Urothelium cell line (cell line): ENCODE measurements at regions not wholly inside any gene's neighbourhood (a gene's known extent, or its start where the extent isn't known, plus 50 kb on each side); places are given as distances from the start of the nearest gene placed in this dataset.

Experiments
- DNase-seq: peaks from one replicate; pipeline ENCODE4 v3.0.0; 2011; ENCODE audit warnings: low spot score, mixed read lengths
- FAIRE-seq: peaks from 2 replicates; lab custom pipeline; 2011; peaks lifted over from hg19 to GRCh38; lab: Jason Lieb, UNC

DNA sequence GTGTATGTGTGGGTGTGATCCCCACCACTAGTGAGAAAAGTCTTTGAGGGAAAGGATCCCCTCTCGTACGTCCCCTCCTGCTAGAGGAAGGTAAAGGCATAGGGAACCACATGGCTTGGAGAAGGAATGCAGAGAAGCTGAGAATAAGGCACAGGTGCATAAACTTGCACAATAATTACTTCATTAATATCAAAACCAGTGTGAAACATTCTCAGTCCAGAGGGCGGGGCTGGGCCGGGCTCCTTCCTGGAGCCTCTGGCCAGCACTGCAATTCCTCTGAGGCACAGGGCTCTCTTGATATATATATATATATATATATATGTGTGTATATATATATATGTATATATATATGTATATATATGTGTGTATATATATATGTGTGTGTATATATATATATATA lies 162.6 kb downstream of the TSEN15 start:
- FAIRE-seq, result no peak
- no peak for DNase-seq

DNA sequence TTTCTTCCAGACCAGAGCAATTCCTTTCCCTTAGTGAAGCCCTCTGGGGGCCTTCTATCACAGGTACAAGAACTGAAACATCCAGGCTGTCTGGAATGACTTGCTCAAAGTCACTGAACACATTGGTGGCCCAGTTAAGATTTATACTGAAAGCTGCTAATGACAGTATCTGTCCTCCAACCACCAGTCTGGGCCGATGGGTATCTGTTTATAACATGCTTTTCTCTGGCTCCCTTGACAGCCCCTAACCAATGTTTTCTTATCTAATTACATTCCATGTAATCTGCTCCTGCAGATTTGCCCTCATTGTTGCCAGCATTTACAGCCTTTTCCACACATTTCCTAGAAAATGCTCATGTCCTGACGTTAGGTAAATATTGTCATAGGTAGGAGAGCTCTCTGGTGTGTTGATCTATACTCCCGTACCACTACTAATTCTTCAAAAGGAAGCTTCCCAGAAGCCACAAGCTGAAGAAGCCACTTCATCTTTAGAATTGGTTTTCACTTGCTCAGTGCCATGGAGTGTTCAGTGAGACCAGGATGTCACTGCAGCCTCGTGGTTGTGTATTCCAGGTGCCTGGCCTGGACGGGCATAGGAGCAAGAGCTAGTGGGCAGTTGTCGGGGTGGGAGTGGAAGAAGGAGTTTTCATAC lies 163.9 kb downstream of the TSEN15 start:
- FAIRE-seq, result no peak
- no peak for DNase-seq

DNA sequence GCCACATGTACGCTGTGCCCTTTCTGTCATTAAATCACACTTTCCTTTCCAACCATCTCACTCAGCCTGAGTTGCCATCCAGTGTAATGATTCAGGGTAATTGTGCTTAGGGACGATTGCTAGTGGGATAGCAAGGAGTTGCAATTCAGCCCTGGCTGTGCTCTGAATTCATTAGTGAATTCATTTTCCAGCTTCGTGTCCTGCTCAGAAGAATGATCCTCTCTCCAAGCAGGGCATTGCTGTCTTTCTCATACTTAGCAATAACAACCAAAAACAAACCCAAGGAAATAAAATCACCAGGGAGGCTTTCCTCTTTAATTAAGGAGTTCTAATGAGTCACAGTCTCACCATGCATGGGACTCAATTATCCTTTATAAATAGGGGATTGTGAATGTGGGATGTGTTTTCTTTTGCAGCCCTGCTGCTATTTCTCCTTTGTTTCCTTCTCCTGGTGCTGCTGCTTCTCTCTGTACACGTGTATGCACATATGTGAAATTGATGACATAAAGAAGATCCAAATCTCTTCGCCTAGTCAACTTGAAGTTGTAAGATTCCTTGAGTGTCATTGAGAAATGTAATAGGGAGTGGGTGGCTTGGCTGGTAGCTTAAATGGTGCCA lies 167.0 kb downstream of the TSEN15 start:
- FAIRE-seq, result no peak
- DNase-seq, result no peak

DNA sequence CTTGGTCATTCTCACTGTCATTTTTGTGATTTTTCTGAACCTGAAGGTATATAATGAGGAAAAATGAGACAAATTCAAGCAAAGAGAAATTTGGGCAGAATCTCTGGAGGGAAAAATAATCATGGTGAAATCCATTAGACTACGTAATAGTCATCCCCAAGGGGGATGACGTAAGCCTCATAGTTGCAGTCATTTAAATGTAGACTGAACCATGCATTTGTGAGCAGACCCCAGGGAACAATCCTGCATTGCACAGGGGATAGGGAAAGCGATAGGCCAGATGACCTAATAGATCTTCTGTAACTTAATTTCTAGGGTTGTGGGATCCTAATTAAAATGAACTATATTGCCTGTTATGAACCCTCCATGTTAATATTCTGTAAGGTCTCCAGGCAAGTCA lies 167.4 kb upstream of the C1orf21 start:
- FAIRE-seq, result no peak
- no peak for DNase-seq

DNA sequence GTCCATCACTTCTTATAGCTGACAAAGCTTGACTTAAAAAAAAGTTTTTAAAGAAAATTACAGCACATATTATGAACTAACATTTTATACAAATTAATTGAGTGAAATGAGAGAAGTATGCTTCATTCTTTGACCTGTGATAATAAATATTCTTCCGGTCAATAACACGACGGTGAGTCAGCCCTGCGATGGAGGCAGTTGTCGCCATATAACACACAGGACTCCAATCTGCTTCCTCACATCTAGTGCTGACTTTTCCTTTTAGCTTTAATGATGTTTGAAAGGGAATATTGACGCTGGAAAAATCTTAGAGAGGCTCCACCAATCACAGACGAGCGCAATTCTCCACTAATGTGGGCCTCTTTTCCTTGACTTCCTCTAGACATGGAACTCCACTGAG lies 166.9 kb upstream of the C1orf21 start:
- DNase-seq (no peak), FAIRE-seq (no peak)

DNA sequence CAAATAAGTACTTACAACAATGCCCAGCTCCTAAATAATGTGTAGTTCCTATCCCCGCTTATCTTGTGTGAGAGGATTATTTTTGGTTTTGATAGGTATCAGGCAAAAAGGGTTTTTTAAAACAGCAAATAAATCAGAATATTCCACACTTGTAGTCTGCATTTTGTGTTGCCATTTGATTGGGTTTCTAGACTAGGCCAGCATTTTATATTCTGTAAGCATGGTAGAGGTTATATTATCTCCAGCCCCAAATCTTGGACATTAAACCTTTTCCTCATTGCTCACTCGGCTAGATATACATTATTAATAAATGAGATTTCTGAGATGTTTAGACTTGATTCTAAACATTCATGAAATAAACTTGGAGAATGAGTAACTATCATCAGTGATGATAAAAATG lies 165.7 kb upstream of the C1orf21 start:
- DNase-seq (no peak), FAIRE-seq (no peak)

DNA sequence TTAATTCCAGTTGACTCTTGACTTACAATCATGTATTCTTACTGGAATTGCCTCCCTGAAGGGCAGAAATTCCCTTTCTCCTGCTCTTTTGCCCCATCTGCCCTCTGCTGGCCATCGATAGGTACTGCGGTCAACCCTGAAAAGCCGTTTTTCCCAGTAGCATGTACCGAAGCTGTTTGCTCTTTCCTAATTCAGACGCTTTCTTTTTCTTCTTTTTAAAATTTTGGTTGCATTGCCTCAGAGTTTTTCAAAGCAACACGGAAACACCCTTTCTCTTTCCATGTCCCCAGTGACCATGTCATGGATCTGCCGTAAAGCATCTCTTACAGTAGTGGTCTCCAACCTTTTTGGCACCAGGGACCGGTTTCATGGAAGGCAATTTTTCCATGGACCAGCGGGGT lies 164.2 kb upstream of the C1orf21 start:
- DNase-seq (peak; percentile 56), FAIRE-seq (no peak)

DNA sequence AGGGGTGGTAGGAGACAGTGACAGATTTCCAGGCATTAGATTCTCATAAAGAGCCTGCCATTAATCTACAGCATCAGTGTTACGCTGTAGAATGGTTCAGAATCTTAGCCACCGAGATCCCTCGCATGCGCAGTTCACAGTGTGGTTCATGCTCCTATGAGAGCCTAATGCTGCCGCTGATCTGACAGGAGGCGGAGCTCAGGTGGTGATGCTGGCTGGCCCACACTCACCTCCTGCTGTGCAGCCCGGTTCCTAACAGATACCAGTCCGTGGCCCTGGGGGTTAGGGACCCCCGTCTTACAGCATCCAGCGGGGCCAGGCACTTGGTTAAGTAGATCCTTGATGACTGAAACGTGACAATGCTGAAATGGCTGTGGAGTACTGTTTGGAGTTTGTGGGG lies 163.6 kb upstream of the C1orf21 start:
- FAIRE-seq (no peak), DNase-seq (no peak)

DNA sequence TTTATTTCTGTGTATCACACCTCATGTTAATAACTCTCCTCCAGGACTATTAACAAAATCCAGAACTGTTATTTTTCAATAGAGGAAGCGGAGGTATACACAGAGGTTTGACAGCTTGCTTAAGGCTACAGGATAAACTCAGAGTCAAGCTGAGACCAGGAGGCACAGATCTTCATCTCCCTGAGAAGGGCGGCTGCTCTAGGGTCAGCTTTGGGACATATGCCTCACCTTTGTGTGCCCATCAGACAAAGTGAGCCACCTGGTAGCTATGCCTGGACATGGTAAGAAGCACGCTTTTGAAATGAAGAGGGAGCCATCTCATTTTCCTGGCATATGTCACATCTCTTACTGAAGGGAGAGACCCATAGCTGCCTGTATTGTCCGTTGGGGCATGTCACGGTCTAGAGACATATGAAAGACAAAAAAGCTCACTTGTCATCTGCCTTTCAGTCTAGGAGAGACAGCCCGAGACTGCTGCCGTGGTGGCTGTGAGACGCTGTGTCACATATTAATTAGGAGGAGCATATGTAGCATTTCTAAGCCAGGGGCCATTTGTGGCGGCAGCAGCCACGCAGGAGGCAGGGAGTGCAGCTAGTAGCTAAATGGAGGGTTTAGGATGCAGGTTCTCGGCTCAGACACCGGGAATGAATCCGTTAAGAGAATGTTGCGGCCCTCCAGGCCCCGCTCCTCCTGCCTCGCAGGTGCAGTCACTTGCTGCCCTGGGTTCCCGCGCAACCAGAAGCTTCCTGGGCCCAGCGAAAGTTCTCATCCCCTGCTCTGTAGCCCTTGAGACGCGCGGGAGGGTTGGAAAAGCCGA lies 161.3 kb upstream of the C1orf21 start:
- DNase-seq, result no peak
- FAIRE-seq, result no peak

DNA sequence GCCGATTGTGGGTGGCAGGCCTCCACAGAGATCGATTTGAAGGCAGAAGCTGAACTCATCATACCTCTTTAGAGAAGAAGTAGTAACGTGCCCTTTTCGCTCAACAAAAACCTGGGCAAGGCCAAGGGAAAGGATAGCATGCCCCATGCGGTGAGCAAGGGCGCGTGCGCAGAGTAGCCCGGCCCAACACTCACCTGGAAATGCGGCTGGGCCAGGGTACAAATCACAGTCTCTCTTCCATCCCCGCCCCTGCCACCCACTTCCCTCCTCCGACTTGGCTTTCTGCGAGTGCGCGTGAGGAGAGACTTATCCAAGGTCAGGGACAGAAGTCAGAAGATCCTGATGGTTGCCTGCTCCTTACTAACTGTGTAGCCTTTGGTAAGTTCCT lies 160.7 kb upstream of the C1orf21 start:
- DNase-seq, result no peak
- FAIRE-seq, result no peak

DNA sequence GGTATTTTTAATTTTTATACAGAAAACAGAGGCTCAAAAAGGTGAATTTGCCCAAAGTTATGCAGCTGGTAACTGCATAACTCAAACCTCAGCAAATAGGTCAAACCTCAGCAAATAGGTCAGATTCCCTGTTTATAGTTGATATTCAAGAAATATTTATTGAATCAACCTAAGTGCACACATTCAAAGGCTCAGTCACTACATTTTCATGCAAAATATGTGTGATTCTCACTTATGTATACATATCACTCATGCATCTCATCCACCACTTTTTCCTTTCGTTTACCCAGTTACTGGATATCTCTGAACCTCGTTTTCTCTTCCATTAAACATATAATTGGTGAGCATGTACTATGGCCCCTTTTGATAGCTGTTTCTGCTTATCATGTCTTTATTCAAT lies 158.3 kb upstream of the C1orf21 start:
- no peak for FAIRE-seq

DNA sequence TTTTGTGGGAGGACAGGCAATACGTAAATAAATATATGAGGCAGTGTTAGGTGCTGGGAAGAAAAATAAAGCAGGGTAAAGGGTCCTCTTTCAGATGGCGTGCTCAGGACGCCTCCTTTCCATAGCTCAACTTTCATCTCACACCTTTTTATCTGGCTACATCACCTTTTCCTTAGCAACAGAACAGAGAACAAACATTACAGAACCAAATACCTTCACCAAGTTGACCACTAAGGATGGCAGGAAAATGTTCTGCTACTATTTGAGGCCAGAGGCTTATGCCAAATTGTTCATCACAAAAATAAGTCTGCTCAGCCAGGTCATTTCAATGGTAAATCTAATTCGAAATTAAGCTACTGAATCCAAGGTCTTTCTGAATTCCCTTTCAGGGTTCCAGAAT lies 149.2 kb upstream of the C1orf21 start:
- FAIRE-seq, result no peak
- DNase-seq, result no peak

More for the DNA sequence above, 158.3 kb upstream of the C1orf21 start:
- DNase-seq, result no peak

DNA sequence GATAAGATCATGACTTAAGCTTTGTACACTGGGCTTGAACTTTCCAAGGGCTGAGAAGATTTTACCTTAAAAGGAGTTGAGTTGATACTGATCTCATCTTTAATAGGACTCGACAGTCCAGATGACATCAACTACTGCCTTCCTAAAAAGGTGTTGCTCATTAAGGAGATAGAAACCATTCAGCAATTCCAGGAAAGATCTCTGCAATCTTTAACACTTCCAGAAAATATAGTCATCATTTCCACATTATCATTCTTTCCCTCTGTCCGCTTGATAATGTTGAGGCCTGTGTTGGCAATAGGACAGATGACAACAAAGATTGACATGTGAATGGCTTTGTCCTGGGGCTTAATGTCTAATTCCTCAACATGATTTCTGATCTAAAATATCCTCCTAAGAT lies 145.4 kb upstream of the C1orf21 start:
- FAIRE-seq, result no peak
- DNase-seq, result no peak

DNA sequence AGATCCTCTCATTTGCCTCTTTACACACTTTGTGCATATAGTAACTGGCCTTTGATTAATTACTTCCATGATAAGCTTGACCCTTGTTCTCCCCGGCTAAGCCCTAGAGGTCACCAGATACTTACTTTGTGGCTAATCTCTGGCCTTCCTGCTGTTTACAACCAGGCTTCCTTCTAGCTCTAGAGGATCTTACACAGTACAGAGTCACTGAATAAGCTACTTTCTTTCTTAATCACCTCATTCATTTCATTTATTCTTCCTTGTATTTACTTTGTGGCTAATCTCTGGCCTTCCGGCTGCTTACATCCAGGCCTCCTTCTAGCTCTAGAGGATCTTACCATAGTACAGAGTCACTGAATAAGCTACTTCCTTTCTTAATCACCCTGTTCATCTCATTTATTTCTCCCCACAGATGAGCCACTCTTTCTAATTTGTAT lies 144.3 kb upstream of the C1orf21 start:
- DNase-seq (no peak), FAIRE-seq (no peak)

DNA sequence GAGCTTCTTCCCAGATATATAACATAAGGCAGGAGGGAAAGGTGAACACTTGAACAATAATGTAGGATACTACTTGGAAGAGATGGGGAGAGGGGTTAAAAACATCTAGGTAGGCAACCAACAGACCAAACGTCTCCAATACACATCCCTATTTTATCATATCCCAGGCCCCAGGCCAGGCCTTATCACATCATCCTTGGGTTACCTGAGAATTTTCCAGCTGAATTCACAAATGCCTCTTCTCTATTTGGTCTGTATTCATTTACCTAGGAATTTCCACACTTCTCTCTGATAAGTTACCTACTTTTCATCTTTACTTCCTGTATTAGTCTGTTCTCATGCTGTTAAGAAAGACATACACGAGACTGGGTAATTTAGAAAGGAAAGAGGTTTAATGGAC lies 141.9 kb upstream of the C1orf21 start:
- FAIRE-seq, result no peak
- no peak for DNase-seq

DNA sequence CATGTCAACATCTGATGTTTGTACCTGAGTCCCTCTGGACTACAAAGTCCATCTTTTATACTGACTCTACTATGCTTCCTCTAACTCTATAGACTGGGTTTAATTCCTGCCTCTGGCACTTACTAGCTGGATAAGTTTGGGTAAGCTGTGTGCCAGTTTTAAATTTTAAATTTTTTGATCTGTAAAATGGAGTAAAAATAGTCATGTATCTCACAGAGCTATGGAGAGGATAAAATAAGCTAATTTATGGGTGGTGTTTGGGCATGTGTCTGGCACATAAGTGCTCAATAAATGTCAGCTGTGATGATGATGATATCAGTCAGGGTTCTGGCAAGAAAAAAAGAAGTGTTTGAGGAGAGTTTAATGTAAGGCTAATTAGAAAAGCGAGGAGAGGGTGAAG lies 139.2 kb upstream of the C1orf21 start:
- FAIRE-seq, result no peak
- no peak for DNase-seq

DNA sequence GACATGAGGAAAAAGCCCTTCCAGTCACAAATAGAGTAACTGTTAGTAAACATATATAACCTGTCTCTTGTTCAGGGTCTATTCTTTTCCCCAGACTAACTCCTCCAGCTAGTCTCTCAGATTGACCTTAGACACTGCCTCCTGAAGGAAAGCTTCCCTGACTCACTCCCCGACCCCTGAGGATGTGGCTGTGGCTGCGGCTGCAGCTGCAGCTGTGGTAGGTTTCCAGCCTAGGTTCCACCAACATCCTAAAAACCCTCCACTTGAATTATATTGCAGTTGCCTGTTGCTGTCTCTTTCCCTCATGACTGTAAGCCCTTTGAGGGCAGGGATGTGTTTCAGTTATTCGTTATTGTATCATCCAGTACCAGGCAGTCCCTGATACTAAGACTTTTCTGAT lies 132.9 kb upstream of the C1orf21 start:
- DNase-seq (no peak), FAIRE-seq (no peak)

DNA sequence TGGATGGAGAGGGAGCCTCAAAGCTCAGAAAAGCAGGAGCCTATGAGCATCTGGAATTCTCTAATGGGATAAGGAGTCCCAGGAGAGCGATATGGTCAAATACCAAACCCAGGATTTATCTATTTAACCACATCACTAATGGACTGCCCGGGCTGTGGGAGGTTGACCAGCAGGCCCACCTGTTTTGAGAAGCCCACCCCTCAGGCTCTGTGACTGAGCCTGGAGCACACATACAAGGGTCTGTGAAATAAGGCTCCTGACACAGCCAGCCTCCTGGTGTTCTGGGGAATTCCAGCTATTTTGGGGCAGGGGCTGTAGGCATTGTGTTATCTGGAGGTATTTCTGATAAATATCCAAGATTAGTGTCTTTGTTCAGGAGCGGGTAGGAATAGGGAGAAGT lies 132.0 kb upstream of the C1orf21 start:
- FAIRE-seq (no peak), DNase-seq (no peak)

DNA sequence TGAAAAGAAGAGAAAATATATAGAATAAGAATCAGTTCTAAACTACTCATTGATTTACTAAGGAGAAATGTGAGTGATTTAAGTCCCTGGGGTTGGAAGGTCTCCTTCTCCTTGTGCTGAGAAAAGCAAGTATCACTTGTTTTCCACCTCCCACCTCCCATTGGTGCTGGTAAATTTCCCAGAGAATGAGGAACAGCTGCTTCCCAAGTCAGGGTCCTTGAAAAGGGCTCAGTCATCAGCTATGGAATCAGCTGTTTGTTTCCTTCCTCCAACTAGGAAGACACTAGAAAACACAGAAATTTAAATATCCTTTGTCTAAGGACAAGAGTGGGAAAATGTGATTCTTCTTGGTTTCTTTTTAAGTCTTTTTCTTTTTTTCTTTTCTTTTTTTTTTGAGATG lies 131.3 kb upstream of the C1orf21 start:
- DNase-seq (no peak), FAIRE-seq (no peak)

DNA sequence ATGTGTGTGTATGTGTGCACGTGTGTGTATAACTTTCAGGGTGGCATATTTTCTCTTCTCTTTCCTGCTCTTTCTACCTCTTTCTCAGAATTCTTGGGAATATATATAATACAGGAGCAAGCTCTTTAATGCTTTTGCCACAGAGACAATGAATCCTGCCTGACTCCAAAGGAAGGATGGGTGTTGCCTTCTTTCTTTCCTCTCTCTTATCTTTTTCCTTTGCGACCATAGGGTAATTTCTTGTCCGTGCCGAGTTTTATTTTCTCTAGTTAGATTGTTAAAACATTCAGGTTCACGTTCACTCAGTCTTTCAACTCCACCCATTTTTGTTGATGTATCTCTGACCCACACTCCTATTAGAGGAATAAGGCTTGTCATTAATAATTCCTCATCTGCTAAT lies 129.0 kb upstream of the C1orf21 start:
- FAIRE-seq (no peak), DNase-seq (no peak)

DNA sequence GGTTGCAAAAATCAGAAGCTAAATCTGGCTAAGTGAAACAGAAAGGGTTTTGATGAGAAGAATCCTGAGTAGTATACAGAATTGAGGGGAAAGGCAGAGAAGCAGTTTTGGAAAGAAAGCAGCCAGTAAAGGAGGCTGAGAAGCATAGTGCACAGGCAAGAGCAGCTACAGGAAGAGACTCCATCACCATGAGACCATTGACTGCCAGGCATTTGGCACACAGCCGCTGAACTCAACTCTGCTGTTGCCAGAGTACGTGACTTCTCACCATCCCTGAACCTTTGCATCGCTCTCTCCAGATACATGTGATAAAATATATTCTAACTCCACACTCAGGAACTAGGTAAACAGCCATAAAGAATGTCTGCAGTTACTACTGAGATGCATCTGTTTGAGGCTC lies 128.3 kb upstream of the C1orf21 start:
- DNase-seq (no peak), FAIRE-seq (no peak)

DNA sequence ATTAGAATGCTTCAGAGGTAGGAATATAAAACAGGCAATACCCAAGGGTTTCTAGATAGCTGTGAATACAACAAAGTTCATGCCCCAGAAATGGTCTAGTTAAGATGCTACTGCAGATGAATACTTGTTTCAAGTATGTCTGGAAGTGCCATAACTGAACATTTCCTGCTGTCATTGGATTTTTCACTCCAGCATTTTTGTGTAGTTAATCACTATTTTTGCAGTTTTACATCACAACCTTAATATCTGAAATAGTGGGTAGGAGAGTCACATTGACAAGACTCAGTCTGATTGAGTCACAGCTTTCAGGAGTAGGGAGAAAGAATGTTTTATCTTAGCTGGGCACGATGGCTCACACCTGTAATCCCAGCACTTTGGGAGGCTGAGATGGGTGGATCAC lies 126.4 kb upstream of the C1orf21 start:
- FAIRE-seq, result no peak

More for the DNA sequence above, 126.4 kb upstream of the C1orf21 start:
- peak; percentile 32 for DNase-seq
